ENCODE measurements at regions not wholly inside any gene's neighbourhood (a gene's known extent, or its start where the extent isn't known, plus 50 kb on each side); places are given as distances from the start of the nearest gene placed in this dataset.
"Not testable (repeated sequence)": the region's sequence is repeated elsewhere in the genome, so short reads cannot be mapped to it uniquely, and the experiment has no call there.

DNA sequence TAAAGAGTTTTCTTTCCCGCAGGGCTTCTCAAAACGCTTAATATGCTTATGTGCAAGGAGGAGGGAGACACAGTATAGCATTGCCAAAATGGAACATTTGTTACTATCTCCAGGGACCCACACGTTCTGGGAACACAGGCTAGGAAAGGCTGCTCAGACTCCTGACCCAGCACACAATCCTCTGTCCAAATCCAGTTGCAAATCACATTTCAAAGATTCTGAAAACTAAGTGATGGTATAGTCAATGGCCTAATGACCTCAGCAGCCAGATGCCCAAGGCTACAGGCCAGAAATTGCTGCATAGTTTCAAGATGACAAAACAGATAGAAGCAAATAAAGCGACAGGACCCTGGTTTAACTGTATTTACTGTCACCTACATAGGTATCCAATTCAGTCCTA, 97.0 kb upstream of the GRIP1 start:
- no peak for DNase-seq

DNA sequence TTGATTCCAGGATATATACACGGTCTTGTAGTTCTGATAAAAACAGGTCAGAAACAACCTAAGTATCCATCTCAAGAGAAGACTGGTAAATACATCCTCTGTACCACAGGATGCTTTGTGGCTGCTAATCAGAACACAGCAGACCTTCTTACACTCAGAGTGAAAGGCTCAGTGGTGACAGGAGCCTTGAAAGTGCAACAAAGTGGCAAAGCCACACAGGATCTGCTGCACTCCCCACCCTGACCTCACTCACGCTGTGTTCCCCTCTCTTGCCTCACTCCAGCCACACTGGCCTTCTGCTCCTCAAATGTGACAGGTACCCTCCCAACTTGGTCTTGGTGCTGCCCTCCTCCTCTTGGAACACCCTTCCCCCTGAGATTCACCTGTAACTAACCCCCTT, 98.1 kb upstream of the GRIP1 start:
- DNase-seq = peak; percentile 81

DNA sequence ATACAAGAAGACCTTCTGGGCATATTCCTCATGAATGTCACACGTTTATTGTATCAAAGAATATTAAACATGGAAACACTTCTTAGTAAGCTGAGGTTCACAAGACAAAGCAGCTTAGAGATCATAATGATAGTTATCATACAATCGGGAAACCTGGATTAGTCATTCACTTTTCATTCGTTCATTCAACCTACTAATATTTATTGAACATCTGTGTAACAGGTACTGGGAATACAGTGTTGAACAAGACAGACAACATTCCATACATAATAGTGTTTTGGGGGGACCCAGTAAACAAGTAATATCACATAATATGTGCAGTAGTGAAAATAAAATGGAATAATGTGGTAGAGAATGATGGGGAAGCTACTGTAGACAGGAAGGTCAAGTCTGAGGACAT, 100.6 kb upstream of the GRIP1 start:
- DNase-seq = no peak

DNA sequence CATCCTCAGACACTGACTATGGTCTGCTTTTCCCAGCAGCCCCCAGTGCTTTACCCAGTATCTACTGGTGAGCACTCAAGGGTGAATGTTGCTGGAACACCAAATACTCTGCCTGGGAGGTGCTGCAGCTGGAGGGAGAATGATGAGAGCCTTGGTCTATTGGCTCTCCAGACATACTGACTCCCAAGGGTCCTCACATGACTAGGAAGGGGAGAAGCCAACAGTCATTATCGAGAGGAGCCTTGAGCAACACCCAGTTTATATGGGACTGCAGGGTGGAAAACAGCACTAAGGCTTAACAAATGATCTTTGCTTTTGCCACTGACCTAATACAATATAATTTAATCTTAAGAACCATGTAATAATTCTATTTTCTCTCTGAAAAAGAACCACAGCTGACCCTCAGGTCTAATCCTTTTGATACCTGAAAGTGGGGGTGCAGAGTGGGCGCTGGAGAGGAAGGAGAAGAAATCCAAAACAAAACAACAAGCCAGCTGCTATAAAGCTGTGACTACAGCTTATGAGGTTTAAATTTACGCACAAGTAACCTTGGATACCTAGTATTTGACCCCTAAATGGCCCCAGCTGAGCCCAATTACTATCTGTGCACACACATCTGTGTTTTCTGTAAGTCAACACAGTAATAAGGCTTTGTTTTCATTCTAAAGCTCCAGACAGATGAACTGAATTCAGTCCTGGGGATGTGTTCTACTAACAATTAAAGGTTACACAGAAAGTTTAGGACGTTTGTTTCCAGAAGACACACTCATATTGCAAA, 107.8 kb upstream of the GRIP1 start:
- DNase-seq = no peak

DNA sequence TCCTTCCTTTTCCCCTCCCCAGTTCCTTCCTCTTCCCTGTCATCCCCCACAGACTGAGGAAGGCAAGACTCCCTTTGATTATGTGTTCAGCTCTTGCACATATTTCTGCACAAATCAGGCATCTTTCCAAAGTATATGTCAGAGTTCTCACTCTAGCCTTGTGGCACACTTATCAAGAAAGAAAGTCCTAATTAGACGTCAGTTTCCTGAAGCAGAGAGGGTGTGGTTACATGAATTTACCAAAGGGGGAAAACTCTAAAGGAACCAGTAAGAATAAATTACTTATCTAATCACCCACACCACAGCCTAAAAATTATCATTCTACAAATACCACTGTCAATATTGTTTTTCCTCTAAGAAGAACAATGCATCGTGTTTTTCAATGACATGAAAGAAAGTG, 120.7 kb upstream of the GRIP1 start:
- no peak for DNase-seq

DNA sequence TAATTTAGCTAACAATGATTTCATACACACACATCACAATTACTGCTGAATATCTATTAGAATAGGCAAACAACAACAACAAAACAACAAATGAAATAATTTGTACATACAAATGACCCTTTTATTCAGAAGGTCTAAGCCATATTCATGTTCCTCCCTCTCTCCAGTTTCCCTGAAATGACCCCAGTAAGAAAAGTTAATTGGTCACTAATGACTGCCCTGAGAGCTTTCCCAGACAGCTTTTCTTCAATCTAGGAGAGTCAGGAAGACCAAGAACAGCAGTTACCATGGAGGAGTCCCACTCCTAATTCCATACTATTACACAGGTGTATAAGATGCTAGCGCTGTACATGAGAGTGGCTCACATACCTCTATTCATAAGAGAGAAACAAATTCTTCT, 121.2 kb upstream of the GRIP1 start:
- no peak for DNase-seq

DNA sequence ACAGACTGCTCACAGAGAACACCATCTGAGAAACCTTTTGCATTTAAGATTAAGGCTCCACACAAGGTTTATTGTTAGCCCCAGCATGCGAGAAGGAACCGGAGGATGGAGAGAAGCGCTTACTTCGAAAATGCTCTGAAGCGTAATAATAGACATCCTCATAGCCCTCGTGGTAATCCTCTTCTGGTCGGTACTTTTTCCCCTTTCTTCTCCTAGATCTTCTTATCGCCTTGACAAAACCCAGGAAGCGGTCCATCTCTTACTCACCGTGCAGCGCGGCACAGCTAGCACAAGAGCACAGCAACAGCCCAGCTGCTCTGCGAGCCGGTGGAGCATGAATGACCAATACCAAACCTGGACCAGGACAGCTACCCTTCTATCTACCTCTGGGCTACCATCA, 125.1 kb upstream of the GRIP1 start:
- no peak for DNase-seq

DNA sequence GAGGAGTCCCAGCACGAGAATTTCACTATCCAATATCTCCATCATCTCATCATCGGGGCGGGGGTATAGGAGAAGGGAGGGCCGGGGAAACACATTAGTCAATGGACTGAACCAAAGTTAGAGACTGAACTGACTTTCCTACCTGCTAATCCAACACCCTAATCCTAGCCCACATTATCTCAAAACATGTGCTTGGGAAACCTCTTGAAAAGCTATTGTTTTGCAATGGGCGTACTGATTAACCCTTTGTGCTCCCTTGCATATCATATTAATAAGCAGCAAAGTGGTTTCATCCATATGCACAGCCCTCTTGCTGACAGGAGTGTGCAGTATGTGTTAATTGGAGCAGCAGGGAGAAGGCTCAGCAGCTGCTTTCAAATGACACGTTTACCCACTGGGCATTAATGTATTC, 125.7 kb upstream of the GRIP1 start:
- DNase-seq = no peak

DNA sequence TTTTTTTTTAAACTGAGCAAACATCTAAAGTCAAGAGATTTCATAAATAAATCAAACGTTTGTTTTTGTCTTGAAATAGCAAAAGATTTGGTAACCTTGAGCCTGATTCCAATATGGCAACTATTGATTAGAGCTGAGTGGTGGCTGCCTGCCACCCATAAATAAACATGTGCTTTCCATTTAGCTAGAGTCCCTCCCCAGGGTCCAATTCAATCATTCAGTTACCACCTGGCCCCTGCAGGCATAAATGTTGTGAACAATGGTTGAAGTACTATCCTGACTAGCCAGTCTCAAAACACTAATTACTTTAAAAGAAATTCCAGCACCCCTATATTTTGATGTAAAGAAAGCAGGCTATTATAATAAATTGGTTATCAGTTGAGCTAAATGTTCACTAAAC, 129.7 kb upstream of the GRIP1 start:
- DNase-seq = no peak

DNA sequence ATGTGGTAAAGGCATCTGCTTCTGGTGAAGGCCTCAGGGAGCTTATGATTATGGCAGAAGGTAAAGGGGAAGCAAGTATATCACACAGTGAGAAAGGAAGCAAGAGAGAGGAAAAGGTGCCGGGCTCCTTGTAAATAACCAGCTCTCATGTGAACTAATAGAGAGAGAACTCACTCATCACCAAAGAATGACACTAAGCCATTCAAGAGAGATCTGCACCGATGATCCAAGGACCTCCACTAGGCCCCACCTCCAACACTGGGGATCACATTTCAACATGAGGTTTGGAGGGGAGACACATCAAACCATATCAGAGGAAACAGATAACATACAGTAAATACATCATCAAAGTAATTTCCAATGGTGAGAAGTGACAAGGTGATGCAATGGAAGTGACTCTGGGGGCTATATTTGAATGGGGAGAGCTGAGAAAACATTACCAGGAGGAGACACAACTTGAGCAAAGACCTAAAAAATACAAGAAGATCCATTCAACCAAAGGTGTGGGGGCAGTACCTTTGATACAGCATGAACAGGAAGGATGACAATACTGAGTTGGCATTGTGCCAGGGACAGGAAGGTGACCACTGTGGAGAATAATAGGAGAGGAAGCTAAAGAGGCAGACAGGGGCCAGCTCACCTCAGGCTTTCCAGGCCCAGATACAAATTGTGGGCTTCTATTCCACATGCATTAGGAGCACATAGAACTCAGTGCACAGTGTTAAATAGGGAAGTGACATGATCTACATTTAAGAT, 134.4 kb upstream of the GRIP1 start:
- DNase-seq = no peak

DNA sequence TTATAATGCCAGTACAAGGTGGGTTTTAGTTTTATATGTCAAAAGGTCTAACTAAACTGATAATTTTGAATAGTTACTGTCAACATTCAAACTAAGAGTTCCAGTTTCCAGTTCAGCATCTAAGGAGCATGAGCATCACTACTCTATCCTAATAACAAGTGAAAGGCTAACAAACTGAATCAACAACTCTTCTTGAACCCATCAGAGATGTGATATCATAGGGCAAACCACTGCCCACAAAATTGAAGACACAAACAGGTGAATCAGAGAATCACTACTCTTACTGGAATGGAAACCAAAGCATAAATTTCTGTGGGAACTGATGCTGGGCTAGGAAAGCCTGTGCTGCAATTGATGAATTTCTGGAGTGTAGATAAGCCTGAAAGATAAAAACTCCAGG, 140.7 kb upstream of the GRIP1 start:
- no peak for DNase-seq

DNA sequence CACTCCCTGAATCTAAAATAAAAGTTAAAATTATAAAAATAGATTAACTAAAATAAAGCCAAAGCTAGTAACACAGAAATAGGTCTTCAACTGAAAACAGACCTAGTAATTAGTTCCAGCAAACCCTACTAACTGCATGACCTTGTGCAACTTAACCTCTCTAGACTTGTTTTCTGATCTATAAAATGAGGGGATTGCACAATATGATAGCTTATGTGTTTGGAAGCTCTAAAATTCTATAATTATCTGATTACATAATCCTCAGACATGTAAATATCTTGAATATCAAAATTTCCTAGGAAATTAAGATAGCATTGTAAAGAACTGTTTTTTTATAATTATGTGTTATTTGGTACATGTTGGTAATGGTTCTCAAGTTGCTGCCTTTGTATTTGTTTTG, 144.1 kb upstream of the GRIP1 start:
- DNase-seq = no peak

DNA sequence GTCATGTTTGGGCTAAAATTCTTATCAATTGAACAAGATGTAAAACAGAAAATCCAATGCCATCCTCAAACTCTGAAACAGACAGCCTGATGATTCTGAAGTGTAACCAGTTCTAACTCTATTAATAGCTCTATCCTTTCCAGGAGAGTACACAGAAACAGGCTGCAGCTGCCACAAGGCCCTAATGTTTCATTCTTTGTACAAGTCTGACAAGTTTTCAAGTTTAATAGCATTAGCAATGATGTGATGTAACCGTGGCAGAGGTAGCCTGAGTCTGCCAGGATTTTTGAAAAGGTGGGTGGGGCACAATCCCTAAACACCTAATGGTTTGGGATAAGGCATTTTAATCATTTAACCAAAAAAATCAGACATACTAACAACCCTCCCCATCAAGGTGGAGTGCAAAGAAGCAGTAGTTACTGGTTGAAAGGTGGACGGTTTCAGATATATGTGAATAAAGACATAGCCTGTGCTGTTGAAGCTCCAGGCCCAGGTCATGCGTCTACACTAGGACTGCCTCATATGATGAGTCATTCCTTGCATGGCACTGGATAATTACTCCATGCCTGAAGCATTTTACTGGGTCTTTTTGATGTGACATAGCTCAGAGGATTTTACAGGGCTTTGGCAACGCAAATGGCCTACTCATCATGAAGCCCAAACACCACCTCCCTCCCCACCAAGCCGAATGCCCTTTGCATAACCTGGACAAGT, 145.1 kb upstream of the GRIP1 start:
- no peak for DNase-seq

DNA sequence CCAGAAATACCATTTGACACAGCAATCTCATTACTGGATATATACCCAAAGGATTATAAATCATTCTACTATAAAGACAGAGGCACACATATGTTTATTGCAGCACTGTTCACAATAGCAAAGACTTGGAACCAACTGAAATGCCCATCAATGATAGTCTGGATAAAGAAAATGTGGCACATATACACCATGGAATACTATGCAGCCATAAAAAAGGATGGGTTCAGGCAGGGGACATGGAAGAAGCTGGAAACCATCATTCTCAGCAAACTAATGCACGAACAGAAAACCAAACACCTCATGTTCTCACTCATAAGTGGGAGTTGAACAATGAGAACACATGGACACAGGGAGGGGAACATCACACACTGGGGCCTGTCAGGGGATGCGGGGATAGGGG, 147.0 kb upstream of the GRIP1 start:
- not testable (repeated sequence) for DNase-seq

DNA sequence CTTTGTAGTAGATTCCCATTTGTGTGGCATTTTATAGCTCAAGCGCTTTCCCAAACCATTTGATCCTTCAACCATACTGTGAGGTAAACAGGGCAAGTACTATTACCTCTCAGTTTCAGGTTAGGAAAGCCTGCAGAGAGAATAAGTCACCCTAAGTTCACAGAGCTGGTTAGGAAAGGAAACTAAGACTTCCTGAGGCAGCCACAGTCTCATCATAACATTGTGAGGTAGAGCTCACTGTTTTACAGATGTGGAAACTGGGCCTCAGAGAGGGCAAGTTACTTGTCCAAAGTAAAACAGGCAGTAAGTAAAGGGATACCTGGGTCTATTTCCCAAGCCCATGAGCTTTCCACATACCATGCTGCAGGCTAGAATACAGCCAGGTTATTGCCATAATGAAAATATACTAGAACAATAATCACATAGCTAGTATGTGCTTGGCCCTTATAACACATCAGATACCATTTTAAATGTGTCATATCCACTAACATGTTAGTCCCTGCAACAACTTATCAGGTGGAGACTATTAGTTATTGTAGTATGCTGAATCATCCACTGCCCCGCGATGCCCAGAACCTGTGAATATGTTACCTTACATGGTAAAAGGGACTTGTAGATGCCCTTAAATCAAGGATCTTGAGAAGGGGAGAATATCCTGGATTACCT, 150.9 kb upstream of the GRIP1 start:
- peak; percentile 1 for DNase-seq

DNA sequence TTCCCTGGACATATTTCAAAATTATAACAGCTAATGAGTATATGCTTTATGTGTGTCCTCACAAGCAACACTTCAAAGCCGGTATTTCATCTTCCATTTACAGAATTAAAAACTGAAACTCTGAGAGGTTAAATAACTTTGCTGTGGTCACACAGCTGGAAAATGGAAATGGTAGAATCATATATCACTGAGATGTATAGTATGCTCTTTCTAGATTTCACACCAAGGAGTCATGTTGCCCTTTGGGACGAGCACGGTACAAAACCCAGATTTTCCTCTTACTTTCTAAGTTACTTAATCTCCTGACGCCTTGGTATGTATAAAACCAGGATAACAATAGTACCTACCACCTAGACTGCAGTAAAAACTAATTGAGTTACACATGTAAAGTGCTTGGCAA, 152.6 kb upstream of the GRIP1 start:
- DNase-seq = no peak

DNA sequence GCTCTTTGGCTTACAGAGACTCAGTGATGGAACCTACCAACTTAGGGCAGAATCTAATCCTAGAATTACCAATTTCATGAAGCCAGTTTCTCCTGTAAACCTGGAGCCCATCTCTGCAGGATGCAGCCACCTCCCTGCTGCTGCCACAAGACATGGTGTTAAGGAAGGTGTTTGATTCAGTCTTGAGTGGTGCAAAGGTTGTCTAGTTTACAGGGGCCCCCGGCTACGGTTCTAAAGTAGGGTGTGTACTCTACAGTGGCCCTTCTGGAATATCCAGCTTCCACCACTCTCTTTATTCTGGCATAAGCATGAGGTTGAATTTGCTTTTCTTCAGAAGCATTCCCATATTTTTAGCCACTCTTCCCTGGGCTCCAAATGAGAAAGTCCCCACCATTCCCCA, 154.1 kb upstream of the GRIP1 start:
- no peak for DNase-seq

DNA sequence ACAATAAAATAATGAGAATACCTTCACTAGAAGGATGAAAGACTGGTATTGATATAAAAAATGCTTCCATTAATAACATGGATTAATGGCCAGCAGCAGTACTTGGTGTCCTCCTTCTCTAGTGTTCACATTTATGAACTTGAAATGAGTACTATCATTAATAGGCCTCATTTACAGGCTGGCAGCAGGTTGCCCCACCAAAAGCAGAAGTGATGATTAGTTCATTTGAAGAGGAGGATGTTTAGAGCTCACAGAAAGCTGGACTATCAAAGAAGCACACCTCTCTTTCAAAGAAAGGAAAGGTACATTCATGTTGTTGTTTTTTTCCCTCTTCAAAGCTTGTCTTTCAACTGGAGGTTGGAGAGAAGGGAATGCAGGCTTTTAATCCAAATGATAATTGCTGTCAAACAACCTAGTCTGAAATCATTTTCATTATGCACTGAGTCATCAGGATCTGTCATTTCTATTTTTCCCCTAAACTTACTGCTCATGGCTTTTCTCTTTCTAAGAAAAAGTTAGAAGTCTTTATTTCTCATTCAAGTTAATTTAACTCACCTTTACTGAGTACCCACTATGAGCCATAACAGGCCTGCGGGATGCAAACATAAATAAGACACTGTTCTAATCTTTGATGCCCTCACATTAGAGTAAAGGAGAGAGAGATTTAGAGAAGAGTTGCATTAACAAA, 157.9 kb upstream of the GRIP1 start:
- DNase-seq = no peak

DNA sequence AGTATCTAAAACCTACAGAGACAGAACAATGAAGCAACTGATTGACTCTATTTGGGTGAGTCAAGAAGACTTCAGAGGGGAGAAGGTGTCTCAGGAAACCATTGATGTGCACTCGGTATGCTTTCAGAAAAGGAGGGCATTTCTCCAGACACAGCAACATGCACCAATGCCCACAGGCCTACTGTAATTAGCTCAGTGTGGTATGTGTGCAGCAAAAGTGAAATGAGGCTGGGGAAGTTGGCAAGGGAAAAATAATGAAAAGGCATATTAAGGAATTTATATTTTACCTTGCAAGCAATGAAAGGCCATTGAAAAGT, 158.4 kb upstream of the GRIP1 start:
- DNase-seq = no peak

DNA sequence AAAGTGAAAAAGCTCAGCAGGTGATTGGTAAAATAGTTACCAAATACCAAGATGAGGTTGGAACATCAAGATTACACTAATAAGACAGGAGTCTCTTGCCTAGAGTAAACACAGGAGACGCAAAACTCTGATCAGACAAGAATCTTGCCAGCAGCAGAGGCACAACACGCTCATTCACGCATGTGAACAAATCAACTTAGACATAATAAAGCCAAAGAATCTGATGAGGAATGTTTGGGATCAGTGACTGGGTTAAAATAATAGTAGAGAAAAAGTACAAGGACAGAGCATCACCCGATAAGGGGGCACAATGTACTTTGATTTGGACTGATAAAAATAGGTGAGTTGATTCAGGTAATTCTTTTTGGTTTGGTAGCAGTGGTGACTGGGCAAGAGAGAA, 159.5 kb upstream of the GRIP1 start:
- no peak for DNase-seq

DNA sequence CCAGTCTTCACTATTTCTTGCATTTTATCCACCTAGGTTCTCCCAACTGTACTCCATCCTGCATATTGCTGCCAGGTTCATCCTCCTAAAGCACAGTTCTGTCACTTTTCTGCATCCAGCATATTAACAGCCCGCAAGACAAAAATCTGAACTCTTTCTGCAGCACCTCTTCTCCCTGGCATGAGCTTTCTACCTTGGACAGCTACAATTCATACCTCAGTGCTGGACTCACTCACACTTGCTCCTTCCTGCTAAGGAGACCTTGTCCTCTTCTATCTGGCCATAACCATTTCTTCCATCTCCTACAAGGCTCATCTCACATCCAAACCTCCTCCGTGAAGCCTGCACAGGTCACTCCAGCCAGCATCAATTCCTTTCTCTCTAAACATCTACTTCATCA, 170.1 kb upstream of the GRIP1 start:
- DNase-seq = no peak

DNA sequence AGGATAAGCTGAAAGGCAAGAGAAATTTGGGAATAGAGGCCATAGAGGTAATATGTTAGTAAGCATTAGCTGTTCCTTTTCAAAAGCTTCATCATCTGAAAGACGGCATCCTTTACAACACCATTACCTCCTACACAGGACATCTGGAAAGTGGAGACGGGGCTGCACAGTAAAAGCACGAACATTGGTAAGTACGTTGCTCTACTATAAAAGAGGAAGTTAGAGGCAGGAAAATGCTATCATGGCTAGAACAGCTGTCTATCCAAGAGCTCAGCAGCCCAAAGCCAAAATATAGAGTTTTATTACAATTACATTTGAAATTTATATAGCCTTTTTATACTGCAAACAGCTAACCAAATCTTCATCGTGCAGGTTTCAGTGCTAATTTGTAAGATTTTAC, 172.3 kb upstream of the GRIP1 start:
- DNase-seq = no peak

DNA sequence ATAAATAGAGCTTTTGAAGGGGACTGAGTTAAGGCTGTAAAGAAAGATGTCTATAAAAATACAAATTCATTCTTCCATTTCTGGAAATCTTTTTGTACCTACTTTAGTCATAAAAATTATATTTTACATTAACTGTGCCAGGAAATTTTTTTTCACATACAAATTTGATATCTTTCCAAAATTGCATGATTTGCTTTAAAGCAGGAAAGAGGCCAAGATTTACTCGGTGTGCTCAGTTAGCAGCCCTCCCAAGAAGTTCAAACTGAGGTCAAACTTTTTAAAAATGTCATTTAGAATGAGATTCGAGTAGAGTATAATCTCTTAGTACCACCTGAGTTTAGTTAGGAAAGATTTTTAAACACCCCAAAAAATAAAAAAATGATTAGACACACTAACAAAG, 173.2 kb upstream of the GRIP1 start:
- DNase-seq = no peak

Data from activated CD4-positive, alpha-beta T cell treated with anti-CD3 and anti-CD28 coated beads, Interleukin-2, Interleukin-6, amounts not matched to agents 100 ng/mL and 50 ng/mL, durations not matched to agents 16 hours and 8 hours (primary cell).